Fibroblast of skin of abdomen (primary cell): ENCODE measurements at regions not wholly inside any gene's neighbourhood (a gene's known extent, or its start where the extent isn't known, plus 50 kb on each side); places are given as distances from the start of the nearest gene placed in this dataset.
"Not testable (repeated sequence)": the region's sequence is repeated elsewhere in the genome, so short reads cannot be mapped to it uniquely, and the experiment has no call there.

Source experiments
- DNase-seq: peaks from one replicate; pipeline ENCODE4 v3.0.0-alpha.2; 2013

DNA sequence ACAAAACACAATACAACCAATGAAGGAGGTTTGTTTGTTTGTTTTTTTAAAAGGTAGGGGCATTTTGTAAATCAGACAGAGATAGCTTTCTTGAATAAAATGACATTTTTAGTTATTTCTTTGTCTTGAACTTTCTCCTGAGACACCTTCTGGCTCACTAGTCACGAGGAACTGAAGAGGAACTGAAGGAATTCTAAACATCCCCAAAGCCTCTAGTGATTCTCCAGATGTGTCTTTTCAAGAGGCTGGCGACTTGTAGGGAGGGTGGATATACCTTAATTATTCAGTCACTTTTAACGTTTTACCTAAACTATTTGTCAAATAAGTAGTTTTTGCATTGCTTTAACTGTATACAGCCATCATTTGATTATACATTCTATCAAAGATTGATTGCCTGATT lies 211.2 kb upstream of the LRIG3 start:
- DNase-seq, result no peak

DNA sequence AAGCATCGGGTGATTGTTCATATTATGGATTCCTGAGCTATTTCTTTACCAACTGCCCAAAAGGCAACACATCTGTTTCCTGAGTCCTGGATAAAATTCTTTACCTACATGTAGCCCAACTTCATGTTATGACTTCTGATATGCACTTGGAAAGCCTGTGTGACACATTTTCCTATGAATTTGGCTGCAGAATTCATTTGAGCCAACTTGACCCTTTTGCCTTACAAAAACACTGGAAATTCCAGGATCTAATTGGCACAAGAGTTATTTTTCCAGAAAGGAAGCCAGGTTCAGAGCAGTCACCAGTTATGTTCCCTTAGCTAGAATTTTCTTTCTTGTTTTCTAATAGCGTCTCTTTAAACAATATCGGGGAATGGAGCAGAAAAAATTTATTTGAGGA lies 202.5 kb upstream of the LRIG3 start:
- DNase-seq, result no peak

DNA sequence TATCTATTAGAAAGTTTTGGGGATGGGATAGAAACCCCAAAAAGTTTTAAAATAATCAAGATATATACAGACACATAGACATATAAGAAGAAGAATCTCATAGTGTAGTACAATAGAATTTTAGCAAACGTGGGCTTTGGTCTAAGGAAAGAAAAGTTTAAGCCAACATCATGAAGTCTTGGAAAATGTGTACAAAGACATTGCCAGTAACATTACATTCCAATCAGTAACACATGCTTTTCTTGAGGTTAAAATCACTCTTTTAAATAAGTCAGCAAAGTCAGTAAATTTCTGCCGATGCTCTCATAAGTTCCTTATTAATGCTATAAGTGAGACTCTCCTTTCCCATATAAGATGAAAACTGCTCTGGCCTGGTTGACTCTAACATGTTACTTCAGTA lies 201.1 kb upstream of the LRIG3 start:
- no peak for DNase-seq

DNA sequence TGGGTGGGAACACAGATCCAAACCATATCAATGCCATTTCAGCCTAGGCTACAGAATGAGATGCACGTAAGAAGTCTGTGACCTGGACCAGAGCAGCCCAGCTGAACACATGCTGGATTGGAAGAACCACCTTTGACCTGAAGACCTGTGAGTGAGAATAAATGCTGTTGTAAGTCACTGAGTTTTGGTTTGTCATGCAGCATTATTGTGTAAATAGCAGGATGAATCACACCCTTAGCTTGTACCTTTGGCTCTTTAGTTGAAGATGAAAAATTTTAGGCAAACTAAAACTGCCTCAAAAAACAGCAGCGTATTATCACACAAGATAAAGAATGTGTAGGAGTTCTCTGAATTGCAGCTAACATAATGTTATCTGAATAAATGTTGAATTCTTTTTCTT lies 199.4 kb upstream of the LRIG3 start:
- DNase-seq, result no peak

DNA sequence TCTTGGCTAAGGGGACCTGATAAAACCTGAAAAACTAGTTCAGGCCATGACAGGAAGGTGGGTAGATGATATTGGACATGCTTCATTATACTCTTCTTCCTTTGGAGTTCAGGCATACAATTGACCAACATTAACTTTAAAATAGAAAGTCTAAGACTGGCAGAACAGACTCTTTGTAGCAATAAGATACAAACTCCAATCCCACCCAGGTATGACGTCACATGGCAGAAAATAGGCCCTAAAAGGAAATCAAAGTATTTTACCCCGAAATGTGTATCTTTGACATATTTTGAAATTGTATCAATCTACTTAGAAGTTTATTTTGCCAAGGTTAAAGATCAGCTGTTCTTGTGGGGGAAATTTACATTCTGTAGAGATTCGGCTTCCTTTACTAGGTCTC lies 198.1 kb upstream of the LRIG3 start:
- DNase-seq, result no peak

DNA sequence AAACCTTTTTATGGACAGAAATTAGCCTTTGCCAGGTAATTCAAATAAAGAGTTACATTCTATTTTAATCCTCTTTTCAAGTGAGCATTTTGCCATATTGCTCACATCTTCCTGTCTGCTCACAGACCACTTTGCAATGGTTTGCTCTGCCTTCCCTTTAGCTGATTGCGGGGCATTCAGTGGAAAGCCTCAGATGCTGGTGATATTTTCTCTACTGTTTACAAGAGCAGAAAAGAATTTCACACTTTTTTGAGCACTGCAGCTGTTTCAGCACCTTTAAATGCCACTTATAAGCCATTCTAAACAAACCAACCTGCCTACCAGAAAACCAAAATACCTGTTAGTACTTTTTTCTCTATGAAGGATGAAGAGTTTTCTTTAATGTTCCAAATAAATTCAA lies 195.7 kb upstream of the LRIG3 start:
- no peak for DNase-seq

DNA sequence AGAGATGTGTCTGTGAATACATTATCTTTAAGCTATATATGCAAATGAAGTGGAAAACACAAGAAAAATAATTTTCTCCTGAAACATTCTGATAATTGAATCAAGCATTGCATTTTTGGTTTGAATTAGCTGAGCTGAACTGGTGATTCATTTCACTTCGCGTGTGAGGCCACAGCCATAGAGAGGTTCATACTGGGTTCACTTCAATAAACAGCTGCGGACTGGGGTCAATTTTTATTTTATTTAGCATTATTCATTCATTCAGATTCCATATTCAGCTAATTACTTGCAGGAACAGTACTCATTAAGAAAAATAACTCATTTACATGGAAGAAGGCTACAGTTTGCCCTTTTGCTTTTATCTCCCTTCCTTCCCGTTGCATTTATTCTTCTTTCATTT lies 195.2 kb upstream of the LRIG3 start:
- DNase-seq, result peak; percentile 82

DNA sequence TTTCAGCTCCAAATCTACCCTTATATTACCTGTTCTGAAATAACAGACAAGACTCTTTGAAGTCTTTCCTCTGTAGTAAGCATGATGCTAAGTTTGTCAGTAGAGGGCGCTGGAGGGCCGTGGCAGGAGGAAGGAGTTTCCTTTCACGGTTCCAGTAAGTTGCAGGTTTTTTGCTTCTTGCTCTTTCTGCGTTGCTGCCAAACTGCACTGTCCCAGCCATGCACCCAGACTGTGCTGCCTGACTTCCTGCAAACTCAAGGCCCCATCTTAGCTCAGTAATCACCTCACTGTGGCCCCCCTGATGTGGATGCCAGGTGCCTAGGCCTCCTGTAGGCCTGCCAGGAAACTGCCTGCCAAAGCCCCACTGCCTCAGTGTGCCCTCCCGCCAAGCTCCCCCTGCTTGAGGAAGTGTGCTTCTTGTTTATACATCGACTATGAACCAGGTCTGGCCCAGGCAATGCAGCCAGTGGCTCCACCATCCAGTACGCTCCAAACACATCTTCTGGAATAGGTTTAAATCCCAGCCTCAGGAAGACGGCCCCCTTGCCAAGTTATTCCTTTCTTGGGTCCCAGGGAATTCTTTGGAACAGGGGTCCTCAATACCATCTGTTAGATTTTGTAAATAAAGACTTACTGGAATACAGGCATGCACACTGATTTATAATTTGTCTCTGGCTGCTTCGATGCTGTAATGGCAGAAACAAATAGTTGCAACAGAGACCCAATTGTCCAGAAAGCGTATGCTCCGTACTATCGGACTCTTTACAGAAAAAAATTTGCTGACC lies 193.7 kb upstream of the LRIG3 start:
- peak; percentile 85 for DNase-seq

DNA sequence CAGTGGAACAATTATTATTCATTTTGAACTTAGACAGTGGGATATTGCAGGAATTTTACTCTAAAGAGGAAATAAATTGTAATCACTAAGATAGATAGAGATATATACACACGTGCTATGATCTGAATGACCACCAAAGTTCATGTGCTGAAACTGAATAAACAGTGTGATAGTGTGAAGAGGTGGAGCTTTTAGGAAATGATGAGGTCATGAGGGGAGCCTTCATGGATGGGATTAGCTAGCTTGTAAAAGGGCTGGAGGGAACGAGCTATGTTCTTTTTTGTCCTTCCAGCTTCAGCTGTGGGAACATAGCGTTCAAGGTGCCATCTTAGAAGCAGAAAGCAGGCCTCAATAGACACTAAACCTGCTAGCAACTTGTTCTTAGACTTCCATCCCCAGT lies 191.5 kb upstream of the LRIG3 start:
- no peak for DNase-seq

DNA sequence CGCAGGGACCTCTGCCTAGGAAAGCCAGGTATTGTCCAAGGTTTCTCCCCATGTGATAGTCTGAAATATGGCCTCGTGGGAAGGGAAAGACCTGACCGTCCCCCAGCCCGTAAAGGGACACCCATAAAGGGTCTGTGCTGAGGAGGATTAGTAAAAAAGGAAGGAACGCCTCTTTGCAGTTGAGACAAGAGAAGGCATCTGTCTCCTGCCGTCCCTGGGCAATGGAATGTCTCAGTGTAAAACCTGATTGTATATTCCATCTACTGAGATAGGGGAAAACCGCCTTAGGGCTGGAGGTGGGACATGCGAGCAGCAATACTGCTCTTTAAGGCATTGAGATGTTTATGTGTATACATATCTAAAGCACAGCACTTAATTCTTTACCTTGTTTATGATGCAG lies 188.2 kb upstream of the LRIG3 start:
- not testable (repeated sequence) for DNase-seq

DNA sequence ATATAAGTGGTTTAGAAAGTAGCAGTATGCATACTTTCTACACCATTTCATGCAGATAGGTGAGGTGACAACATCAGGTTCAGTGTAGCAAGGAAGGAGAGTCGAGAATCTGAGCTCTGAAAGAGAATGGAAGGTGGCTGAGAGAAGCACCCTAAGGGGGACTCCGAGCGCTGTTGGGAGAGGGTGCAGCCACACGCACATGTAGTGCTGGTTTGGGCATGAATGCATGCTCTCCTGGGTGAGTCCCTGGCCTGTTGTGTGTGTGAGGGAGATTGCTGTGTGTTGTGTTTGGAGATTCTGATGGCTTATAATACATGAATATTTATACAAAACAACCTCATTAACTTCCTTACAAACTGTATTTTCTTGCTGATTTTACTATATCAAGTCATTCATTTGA lies 180.3 kb upstream of the LRIG3 start:
- DNase-seq, result no peak

DNA sequence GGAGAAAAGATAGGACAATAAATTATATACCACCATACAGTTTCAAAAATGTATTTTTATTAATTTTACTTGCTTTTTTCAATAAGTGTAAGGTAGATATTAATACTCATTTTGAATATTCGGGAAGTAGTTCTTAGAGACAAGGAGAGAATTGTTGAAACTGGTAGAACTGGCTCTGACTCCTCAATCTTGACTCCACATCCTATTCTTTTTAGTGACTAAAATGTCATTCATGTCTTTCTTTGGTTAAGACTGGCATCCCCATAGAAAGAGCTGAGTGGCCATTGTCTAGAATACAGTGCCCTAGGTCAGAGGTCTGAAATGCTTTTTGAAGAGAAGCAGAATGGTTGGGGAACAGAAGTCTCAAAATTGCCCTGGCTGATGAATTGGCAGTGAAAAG lies 177.6 kb upstream of the LRIG3 start:
- no peak for DNase-seq

DNA sequence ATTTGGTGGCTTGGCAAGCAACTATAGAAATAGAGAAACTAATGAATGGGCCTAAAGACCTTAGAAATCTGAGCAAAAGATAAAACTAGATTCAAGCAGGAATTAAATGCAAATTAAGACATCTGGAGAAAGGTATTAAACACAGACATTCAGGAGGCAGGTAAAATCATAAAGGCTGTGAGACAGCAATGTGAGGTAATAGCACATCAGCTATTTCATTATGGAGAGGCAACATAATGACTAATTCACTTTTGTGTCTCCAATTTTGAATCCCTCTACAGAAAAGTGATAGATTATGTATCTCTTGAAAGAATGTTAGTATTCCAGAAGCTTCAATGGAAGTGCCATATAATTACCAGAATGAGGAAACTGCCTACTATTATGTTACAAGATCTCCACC lies 175.9 kb upstream of the LRIG3 start:
- DNase-seq, result no peak

DNA sequence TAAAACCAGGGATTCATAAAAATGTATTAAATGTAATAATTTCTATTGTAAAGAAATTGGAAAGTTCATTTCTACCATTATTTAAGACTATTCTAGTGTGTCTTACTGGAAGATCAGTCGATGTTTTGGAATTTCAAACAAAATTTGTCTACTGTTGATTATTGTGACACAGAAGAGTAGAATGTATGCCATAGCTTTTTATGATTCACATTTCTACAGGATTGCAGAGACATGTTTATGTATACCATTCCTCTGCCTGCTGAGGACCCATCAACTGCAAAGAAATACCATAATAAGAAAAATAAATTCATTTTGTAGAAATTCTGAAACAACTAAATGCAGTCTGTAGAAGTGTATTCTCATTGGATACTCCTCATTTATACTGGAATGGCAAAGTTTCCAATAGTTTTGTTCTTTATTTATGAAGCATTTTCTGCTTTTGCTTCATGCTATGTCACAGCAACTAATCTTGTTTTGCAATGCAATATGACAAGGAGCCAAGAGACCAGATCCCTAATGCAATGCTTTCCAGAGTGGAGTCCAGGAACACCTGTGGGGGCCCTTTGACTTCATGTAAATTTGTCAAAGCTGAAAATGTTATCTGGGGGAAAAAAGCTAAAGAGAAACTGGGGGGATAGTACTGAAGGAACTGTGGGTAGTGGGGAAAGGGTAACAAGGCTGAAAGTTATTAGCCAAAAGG lies 172.9 kb upstream of the LRIG3 start:
- peak; percentile 74 for DNase-seq

DNA sequence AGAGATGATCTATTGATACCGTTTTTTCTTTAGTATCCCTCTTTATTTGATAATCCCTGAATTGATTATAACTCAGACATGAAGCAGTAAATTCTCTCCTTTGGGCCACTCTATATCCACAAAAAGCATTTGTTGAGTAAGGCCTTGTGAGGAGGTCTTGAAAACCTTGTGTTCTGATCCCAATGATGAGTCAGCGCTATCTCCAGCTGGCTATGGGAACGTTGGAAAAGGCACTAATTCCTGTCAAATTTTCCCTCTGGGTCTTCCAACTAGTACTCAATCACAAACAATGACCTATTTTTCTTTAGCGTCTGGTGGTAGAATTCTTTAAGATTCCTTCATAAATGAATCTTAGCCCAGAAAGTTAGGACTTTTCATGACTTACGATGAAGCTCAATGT lies 168.4 kb upstream of the LRIG3 start:
- peak; percentile 67 for DNase-seq

DNA sequence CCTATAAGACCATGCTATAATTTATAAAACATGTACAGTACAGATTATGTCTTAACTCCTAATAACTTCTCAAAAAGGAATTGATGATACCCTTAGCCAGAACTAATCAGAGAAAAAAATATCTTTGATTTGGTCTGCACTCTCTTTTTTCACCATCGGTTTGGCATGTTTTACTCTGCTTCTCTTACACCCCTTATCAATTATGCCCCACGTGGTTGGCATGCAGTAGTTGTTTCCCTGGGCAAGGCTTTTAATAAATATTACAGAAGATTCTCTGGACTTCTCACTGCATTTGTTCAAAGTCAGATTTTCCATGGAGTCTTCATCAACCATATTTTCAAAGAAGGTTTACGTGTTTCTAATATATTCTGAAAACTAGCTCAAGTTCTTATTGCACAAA lies 167.4 kb upstream of the LRIG3 start:
- DNase-seq, result no peak

DNA sequence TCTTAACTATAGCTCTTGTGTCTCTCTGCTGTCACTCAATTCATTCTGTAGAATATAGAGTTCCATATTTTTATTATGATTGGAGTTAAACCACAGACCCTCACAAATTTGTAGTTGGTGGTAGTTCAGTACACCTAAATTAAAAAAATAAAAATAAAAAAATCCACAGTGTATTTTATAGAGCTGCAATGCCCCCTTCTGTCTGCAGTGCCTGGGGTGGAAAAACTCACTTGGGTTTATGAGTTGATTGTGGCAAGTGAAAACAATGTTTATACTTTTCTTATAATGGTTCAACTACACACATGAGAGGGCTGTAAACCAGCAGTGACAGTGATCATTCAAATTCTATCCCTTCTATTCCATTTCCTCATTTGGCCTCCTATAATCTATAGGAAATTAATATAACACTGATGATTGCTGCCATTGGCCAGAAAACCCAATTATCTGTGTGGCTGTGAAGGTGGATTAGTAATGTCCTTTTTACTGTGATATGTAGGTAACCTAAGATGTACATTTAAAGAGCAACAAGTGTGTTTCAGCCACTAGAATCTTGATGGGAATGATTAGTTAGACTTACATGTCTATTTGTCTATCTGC lies 166.9 kb upstream of the LRIG3 start:
- DNase-seq, result peak; percentile 30

DNA sequence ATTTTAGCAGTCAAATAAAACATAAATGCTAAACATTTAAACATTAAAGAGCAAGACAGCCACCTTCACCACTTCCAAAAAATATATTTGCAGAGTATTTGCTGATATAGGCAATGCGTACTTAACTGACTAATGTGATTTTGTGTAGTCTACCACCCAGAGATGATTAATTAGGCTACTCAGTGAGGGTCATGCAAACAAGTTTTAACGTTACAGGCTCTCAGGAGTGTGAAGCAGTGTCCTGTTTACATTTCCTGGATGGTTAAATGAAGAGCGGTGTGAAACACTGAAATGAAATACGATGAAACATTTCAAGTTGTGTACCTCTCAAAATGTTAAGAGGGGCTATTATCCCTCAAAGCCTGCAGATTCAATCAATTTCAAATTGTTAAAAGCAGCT lies 165.8 kb upstream of the LRIG3 start:
- DNase-seq, result no peak

DNA sequence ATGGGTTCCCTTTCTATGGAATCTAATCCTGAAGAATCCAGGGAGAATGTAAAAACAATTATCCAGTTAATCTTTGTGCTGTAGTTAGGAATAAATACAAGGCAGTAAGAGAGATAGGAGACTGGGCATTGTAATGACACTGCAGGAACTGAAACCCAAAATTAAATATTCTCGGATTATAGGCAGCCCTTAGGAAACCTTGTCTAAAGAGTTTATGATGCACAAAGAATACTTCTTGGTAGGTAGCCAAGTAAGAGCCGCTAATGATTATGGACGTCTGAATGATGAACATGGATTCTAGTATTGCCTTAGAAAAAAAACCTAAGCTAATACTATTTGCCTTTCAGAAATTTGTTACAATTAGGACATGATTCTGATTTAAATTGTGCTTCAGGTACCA lies 165.4 kb upstream of the LRIG3 start:
- DNase-seq, result peak; percentile 52

DNA sequence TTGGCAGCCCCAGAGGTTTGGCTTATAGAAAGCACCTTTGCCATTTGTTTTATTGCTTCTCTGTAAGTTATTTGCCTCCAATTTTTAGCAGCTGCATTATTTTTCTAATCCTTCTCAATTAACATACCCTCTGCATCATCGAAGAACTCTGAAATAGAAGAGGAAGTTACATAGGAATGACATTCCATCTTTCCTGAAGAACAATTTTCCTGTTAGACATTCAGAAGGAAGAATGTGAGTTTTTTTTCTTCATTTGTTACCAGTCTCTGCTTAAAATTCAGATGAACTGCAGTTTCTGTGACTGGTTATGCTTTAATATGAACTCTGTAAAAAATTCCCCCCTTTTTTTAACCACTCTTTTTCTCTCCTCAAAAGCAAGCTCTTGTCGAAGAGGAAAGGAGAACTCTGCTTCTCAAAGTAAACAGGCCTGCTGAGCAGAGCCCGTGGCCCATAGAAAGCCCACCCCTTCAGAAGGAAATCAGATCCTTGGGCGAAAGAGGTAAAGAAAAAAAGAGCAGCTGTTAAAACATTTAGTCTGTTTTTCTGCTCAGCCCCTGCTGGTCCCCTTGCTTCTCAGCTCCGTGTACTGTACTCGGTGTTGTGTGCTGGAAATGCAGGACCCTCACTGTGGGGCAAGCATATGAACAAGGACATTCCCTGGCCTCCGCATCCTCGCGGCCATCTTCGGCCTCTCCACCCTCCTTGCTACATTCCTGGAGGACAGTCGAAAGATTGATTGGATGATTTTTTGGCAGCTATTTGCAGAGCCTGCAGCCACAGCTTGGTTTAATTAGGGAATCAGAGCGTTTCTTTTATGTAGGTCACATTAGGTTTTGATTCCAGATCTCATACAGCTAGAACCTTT lies 164.4 kb upstream of the LRIG3 start:
- peak; percentile 97 for DNase-seq

DNA sequence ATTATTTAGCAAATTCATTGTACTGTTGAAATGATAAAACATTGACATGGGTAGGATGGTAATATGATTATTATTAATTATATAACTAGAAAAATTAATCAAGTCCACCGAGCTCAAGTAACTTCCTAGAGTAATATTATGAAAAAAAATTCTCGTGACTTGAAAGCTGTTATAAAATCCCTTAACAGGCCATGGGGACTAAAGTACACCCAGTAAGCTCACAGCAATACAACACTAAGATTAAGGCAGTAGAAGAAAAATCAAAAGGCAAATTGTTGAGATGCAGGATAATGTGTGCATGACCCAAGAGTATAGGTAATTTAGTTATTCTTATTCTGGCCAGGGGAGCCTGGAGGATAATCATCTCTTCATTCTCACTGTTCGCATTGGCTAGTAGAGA lies 162.6 kb upstream of the LRIG3 start:
- no peak for DNase-seq

DNA sequence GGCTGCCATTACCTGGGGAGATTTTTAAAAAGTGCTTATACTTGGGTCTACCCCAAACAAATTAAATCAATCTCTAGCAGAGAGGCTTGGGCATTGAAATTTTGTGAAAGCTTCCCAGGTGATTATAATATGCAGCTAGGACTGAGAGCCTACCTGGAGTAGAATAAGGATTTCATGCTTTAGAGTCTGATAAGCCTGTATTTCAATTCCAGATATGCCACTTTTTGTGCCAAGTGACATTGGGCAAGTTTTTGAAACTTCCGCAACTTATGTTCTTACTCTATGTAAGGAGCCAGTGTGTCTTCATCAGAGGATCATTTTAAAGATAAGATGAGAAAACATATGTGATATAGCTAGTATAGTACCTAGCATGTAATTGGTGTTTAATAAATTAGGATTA lies 159.8 kb upstream of the LRIG3 start:
- DNase-seq, result no peak

DNA sequence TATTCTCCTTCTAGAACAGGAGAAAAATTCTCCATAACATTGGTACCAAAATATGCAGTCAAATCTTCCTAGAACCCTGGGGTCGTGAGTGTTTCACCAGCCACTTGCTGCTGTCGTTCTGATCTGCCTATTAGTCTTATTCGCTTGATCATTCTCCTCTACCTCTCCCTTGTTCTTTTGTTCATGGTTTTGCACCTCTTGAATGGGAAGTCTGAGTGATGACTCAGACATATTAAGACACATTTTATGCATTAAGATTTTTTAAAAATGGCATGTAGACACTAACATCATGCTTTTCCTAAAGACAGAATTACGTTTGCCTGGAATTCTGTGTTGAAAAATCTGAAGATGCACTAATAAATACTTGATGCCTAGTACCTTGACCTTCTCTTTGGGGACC lies 159.2 kb upstream of the LRIG3 start:
- peak; percentile 17 for DNase-seq
